ENCODE measurements at regions not wholly inside any gene's neighbourhood (a gene's known extent, or its start where the extent isn't known, plus 50 kb on each side); places are given as distances from the start of the nearest gene placed in this dataset.
"Not testable (repeated sequence)": the region's sequence is repeated elsewhere in the genome, so short reads cannot be mapped to it uniquely, and the experiment has no call there.

DNA sequence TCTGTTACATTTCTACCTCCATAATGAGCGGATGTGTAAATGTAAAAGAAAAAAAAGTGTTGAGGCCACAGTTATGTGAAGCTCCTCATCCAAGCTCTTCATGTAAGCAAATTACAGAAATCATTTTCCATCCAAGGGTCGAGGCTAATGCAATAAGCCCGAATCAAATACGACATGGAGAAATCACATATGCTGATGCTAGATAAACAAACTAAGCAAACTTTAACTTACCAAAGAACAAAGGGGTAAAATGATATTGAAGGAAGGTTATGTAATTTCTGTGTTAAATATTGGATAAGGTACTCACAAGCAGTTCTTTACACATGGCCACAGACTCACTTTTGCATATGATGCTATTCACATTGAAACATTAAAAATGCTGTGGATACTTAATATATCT is 310.2 kb upstream of the ID2 start:
- no peak for FAIRE-seq

- no peak for FAIRE-seq
Measured at GRCh38 chr2:8374782-8375181, 307.1 kb upstream of the ID2 start.

GRCh38 chr2:8376603-8377410 is 305.0 kb upstream of the ID2 start:
- FAIRE-seq, result no peak

- FAIRE-seq, result no peak
Measured at GRCh38 chr2:8378016-8378810, 303.6 kb upstream of the ID2 start.

DNA sequence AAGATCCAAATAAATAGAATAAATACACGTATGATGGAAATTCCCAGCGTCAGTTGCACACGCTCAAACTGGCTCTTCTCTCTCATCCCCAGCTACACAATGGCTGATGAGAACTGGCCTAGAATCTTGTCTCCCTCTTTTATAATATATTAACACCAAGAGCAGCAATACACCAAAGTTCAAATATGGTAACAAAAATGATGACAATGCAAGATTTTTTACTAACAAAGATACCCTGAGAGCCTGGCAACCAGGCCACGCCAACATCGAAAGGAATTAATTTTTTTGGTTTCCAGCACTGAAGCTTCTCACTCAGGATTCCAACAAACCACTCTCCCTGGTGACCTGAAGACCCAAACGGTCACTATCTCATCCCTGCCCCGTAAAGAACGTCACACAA is 302.7 kb upstream of the ID2 start:
- no peak for FAIRE-seq

- FAIRE-seq, result no peak
Measured at GRCh38 chr2:8379549-8379948, 302.3 kb upstream of the ID2 start.

DNA sequence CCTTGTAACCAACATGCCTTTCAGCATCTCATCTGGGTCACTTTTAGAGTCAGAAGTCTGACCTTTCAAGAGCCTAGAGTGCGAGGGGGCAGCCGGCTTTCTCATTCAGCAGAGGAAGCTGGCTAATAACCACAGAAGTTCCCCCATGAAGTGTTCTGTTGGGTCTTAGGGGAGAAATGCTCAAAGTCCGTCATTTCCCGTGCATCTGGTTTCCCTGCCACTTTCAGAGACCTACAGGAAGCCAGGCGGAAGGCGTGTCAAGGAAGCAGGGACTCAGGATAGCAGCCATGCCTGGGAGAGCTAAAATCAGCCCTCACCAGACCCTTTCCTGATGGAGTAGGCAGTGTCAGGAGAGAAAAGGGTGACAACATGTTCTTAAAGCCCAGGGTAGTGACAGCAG is 301.8 kb upstream of the ID2 start:
- no peak for FAIRE-seq

DNA sequence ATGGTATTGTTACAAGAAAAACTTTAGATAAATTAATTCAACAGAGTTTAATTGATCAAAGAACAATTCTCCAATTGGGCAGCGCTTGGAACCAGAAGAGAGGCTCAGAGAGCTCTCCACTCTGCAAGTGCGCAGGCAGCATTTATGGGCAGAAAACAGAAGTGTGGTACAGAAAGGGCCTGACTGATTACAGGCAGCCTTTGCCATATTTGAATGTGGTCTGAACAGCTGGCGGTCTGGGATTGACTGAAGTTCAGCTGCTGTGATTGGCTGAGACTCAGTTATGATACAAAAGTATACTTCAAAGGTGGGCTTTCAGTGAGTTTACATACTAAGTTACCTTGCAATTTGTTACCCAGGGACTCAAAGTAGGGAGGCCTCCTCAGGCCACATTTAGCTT is 301.3 kb upstream of the ID2 start:
- FAIRE-seq, result no peak

DNA sequence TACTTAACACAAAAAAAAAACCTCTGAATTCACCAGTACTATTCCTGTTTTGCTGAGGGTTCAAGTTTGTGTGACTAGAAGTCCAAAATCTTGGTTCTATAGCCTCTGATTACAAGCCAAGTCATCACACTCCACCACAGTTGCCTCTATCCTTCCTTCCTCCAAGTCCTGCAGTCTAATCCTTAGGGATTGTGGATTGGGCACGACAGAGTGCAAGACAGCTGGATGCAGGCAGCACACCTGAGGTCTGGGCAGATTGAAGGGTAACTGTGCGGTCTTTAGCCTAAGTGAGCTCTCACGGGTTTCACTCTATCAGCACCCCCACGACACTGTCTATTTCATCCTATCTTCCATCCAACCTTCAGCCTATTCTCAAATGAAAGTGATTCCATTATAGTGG is 299.4 kb upstream of the ID2 start:
- FAIRE-seq, result no peak

GRCh38 chr2:8386748-8387147 is 295.1 kb upstream of the ID2 start:
- FAIRE-seq, result not testable (repeated sequence)

DNA sequence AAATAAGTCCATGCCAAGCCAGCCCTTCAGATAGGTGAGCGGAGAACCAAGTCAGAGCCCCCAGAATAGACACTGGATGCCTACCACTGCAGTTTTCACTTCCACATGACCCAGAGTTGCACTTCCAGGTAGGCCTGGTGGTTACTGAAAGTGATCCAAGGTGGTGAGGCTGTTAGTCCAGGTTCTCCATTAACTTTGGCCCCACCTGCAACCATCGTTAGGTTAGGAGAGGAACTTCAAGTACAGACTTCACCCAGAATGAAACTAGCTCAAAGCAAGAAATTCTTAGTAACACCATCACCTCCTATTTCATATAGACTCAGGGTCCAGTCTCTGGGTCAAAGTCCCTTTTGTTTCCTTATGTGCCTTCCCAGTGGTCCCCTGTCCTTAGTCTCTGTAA is 293.1 kb upstream of the ID2 start:
- FAIRE-seq, result no peak

DNA sequence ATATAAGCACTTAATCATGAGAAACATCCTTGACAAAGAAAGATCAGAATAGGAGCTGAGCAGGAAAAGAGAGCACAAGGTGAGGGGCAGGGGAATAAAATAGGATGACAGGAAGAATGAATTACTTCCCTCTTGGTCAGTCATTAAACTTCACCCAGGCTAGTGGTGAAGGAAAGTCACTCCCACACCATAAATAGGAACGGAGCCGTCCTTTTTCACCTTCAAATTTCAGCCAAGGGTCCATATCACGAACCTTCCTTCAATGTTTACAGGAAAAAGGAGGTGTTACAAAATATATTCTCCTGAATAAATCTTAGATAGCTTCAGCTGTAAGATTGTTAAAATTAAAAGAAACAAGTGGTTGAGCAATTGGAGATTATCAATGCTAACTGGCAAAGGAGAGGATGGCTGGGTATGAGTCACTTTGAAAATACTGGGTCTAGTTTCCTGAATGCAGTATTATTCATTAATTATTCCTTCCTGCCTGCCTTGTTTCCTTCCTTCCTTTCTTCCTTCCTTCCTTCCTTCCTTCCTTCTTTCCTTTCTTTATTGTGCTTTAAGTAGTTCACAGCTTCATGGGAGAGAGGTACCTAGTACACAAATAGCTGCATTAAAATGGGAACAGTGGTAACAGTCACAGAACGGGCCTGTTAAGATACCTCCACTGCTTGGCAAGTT is 292.3 kb upstream of the ID2 start:
- no peak for FAIRE-seq

DNA sequence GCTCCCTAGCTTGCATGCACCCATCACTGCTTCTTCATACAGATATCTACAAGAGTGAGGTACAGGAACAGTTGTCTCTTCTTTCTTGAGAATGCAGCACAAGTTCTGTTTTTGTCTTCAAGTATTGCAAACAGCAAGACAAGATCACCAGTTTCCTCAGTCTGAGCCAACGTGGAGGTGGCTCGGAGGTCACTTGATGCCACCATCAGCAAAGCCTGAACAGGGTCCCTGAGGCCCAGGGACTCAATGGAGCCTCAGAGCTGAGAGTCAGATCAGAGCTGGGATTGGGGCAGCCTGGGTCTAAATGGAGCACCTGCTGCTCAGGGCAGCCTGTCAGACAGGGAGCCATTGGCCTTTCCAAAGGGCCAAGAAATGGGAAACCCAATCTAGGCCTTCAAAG is 290.7 kb upstream of the ID2 start:
- no peak for FAIRE-seq

- no peak for FAIRE-seq
Measured at GRCh38 chr2:8391584-8391983, 290.3 kb upstream of the ID2 start.

DNA sequence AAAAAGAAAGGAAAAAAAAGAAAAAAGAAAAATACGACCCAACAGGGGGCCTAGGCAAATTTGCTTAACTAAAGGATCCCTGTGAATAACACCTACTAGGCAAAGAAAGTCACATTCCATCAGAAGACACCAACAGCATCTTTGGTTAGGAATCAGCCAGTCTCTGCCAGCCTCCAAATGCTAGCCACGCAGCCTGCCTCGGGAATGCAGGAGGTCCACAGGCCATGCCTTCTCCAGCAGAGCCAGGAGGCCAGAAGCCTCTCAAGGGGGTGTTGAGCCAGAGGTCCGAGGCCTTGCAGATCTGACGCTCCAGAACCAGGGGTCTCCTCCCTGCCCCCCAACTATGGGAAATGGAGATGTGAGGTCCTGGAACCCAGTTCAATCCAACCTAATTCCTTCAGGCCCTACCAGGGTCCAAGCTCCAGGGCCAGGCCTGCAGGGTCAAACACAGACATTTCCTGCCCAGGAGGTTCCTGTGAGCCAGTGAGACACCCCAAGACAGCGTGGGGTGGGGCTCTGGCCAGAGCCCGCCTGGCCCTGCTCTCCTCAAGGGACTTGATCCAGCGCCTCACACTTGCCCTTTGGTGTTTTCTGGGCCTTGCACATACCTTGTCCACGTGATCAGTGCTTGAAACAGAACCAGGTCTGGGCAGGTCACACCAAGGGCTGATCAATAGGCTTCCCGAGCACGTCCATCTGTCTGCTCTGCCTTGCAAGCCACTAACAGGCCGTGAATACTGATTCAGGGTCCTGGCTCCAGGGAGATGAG is 289.6 kb upstream of the ID2 start:
- FAIRE-seq, result no peak

- FAIRE-seq, result no peak
Measured at GRCh38 chr2:8393506-8393905, 288.4 kb upstream of the ID2 start.

DNA sequence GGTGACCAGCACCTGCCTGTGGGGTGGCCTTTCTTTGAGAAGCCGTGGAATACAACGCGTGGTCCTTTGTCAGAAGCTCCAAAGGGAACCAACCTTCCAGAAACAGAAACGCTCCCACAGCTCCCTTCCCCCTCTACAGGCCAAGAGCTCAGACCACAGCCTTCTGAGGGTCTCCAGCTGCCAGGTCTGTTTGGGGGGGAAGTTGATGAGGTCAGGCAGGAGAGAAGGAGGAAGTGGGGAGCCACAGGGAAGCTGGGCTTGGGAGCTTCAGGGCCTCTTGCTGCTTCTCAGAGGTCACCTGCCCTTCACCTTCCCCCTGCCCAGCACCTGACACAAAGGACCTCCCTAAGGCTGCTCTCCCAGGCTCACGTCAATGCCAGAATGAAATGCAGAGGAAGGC is 287.7 kb upstream of the ID2 start:
- no peak for FAIRE-seq

GRCh38 chr2:8394569-8395359 is 287.1 kb upstream of the ID2 start:
- no peak for FAIRE-seq

DNA sequence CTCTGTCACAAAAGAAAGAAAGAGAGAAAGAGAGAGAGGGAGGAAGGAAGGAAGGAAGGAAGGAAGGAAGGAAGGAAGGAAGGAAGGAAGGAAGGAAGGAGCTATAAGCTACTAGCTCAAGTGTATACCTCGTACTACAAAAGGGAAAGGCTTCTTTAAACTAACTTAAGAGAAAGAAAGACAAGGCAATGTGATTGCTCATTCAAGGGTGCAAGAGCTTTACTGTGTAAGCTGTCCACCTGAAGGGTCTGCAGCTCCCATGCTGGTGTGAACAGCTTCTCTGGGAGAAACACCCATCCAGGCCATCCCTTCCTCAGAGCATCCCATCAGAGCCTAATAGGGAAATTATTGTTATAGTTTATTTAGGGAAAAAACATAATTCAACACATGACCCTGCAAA is 286.1 kb upstream of the ID2 start:
- FAIRE-seq, result no peak

DNA sequence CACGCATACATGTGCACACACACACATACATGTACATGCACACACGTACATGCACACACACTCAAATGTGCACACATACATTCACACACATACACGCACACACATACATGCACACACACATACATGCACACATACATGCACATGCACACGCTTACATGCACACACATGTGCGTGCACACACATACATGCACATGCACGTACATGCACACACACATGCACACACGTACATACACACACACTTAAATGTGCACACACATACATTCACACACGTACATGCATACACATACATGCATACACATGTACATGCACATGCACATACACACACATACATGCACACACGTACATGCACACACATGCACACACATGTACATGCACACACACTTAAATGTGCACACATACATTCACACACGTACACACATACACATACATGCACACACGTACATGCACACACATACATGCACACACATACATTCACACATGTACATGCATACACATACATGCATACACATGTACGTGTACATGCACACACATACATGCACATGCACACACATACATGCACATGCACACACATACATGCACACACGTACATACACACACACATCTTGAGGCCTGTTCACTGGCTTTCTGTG is 283.7 kb upstream of the ID2 start:
- FAIRE-seq, result no peak

DNA sequence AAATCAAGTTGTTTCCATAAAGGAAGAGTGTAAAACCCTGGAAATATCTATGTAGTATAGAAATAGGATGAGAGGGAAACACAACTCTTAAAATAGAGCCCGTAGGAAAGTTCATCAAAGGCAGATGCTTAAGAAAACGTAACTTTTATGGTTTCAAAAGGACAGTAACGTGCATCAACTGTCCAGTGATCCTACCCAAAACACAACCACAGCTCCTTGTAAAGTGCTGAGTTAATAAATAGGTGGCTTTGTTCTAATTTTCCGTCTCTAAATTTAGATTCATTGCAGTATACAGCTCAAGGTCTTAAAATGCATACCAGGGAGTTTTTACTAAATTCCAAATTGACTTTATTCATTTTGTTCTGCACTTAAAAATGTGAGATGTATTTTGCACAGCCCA is 282.1 kb upstream of the ID2 start:
- no peak for FAIRE-seq

DNA sequence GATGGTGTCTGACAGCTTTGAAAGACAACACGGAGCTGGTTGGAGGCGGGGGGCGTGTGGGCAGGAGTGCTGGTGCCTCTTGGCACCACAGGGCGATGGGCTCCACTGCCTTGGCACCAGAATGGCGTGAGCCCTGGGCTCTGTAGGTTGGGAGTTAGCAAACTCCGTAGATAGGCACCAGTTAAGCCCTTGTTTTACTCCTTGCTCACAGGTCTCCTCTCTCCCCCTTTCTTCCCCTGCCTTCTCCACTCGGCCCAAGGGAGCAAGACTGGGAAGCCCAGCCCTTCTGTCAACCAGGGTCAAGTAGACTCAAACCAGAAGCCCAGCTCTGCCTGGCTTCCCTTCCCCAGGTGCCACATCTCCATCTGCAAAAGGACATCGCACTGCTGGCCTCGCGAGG is 281.7 kb upstream of the ID2 start:
- no peak for FAIRE-seq
